Activated CD4-positive, alpha-beta T cell treated with anti-CD3 and anti-CD28 coated beads, Interleukin-10, Interleukin-2, amounts not matched to agents 100 ng/mL and 50 ng/mL, durations not matched to agents 16 hours and 8 hours (primary cell): ENCODE measurements at regions not wholly inside any gene's neighbourhood (a gene's known extent, or its start where the extent isn't known, plus 50 kb on each side); places are given as distances from the start of the nearest gene placed in this dataset.

Experiments
- DNase-seq: peaks from one replicate; pipeline ENCODE4 v3.0.0-alpha.2; 2020

- DNase-seq = no peak
Observed at GRCh38 chr17:74027444-74027843, 176.0 kb upstream of the RPL38 start.

- DNase-seq = peak; percentile 32
Observed at GRCh38 chr17:74028354-74029116, 174.9 kb upstream of the RPL38 start.

- no peak for DNase-seq
Observed at GRCh38 chr17:74031316-74032090, 172.0 kb upstream of the RPL38 start.

- no peak for DNase-seq
Observed at GRCh38 chr17:74032222-74032621, 171.3 kb upstream of the RPL38 start.

GRCh38 chr17:74037320-74037719 is 166.2 kb upstream of the RPL38 start:
- DNase-seq = no peak

GRCh38 chr17:74040291-74040690 is 163.2 kb upstream of the RPL38 start:
- no peak for DNase-seq

GRCh38 chr17:74040729-74041128 is 162.7 kb upstream of the RPL38 start:
- DNase-seq = no peak

- DNase-seq = no peak
Observed at GRCh38 chr17:74041869-74042640, 161.4 kb upstream of the RPL38 start.

- DNase-seq = peak; percentile 90
Observed at GRCh38 chr17:74042744-74043486, 160.6 kb upstream of the RPL38 start.

GRCh38 chr17:74043976-74044375 is 159.5 kb upstream of the RPL38 start:
- no peak for DNase-seq

GRCh38 chr17:74045608-74046280 is 157.7 kb upstream of the RPL38 start:
- DNase-seq = no peak

- DNase-seq = no peak
Observed at GRCh38 chr17:74049167-74049966, 154.1 kb upstream of the RPL38 start.

GRCh38 chr17:74049967-74050458 is 153.5 kb upstream of the RPL38 start:
- no peak for DNase-seq

GRCh38 chr17:74051348-74051747 is 152.1 kb upstream of the RPL38 start:
- no peak for DNase-seq

GRCh38 chr17:74052993-74053711 is 150.3 kb upstream of the RPL38 start:
- no peak for DNase-seq

- DNase-seq = no peak
Observed at GRCh38 chr17:74053712-74054078, 149.8 kb upstream of the RPL38 start.

- no peak for DNase-seq
Observed at GRCh38 chr17:74054249-74054648, 149.2 kb upstream of the RPL38 start.

- no peak for DNase-seq
Observed at GRCh38 chr17:74055508-74056160, 147.8 kb upstream of the RPL38 start.

- DNase-seq = no peak
Observed at GRCh38 chr17:74059479-74060240, 143.8 kb upstream of the RPL38 start.
